Lower lobe of right lung (tissue), 2 donors: ENCODE measurements at regions not wholly inside any gene's neighbourhood (a gene's known extent, or its start where the extent isn't known, plus 50 kb on each side); places are given as distances from the start of the nearest gene placed in this dataset.

Experiments used
- ATAC-seq, 2 donors: fragments of 200-7000 bp; cut with Tn5 transposase; one replicate each; pipeline ENCODE4 v1.9.1; 2020 to 2022; ENCODE audit warnings: mild to moderate bottlenecking in 2 of 2, moderate library complexity in 2 of 2
- DNase-seq: peaks from one replicate; pipeline ENCODE4 v3.0.0-alpha.2; 2020
- H3K27ac ChIP-seq: fragments of 200-600 bp; one replicate; pipeline ENCODE4 v1.8.0; 2022
- H3K27me3 ChIP-seq: fragments of 200-600 bp; one replicate; pipeline ENCODE4 v1.8.0; 2022; ENCODE audit warnings: low read depth
- H3K36me3 ChIP-seq: fragments of 200-600 bp; one replicate; pipeline ENCODE4 v1.8.0; 2022; ENCODE audit warnings: mild to moderate bottlenecking
- H3K4me1 ChIP-seq: fragments of 200-600 bp; one replicate; pipeline ENCODE4 v1.8.0; 2022
- H3K4me3 ChIP-seq: fragments of 200-600 bp; one replicate; pipeline ENCODE4 v1.8.0; 2022; ENCODE audit warnings: mild to moderate bottlenecking
- H3K9me3 ChIP-seq: fragments of 200-600 bp; one replicate; pipeline ENCODE4 v1.8.0; 2022
- CTCF ChIP-seq: fragments of 200-600 bp; IDR thresholded peaks from one replicate; pipeline ENCODE4 v1.8.0; 2022; ENCODE audit warnings: antibody characterized with exemption, mild to moderate bottlenecking
- intact Hi-C: fragments of 100-400 bp; cut with DNase I; formaldehyde crosslinking; loops from one replicate; pipeline ENCODE4 v1.11.0; 2022
- donor health status: DM: no; HTN: yes; CAD: no; lungs with severe emphysema.

GRCh38 chr18:11245879-11246278, 96.5 kb upstream of the PIEZO2 start:
- no peaks in the 10 kb centered on the region for H3K36me3 ChIP-seq
- ATAC-seq (no peak), DNase-seq (no peak)
- intact Hi-C loops: no loop called here
- H3K4me1 ChIP-seq: no peaks in the 10 kb centered on the region
- H3K4me3 ChIP-seq: no peak overlapping the region
- no peaks in the 10 kb centered on the region for H3K9me3 ChIP-seq
- H3K27me3 ChIP-seq: no peaks in the 10 kb centered on the region
- TF ChIP-seq CTCF: no peak
- H3K27ac ChIP-seq: no peak overlapping the region

- Histone ChIP-seq H3K27me3 (no peaks in the 10 kb centered on the region), H3K27ac (no peak overlapping the region), H3K9me3 (no peaks in the 10 kb centered on the region), H3K4me3 (no peak overlapping the region), H3K4me1 (no peaks in the 10 kb centered on the region), H3K36me3 (no peaks in the 10 kb centered on the region)
- intact Hi-C loops: no loop called here
- TF ChIP-seq CTCF: no peak
- DNase-seq (no peak), ATAC-seq (no peak)
Observed at GRCh38 chr18:11237484-11237883, 88.1 kb upstream of the PIEZO2 start.

GRCh38 chr18:11237066-11237465, 87.7 kb upstream of the PIEZO2 start:
- Histone ChIP-seq H3K4me1 (no peaks in the 10 kb centered on the region), H3K27ac (no peak overlapping the region), H3K36me3 (no peaks in the 10 kb centered on the region), H3K27me3 (no peaks in the 10 kb centered on the region), H3K9me3 (no peaks in the 10 kb centered on the region), H3K4me3 (no peak overlapping the region)
- no peak for DNase-seq
- TF ChIP-seq CTCF: no peak
- ATAC-seq: no peak
- intact Hi-C loops: no loop called here

- H3K27me3 ChIP-seq: no peaks in the 10 kb centered on the region
- no peak for DNase-seq
Observed at GRCh38 chr18:11224153-11224552, 74.8 kb upstream of the PIEZO2 start.

GRCh38 chr18:11219571-11219970, 70.2 kb upstream of the PIEZO2 start:
- Histone ChIP-seq H3K36me3 (no peaks in the 10 kb centered on the region), H3K9me3 (no peaks in the 10 kb centered on the region), H3K4me1 (no peaks in the 10 kb centered on the region), H3K27ac (no peak overlapping the region), H3K27me3 (no peaks in the 10 kb centered on the region), H3K4me3 (no peak overlapping the region)
- DNase-seq (no peak), ATAC-seq (no peak)
- TF ChIP-seq CTCF: no peak
- intact Hi-C loops: no loop called here

More at GRCh38 chr18:11224153-11224552, 74.8 kb upstream of the PIEZO2 start:
- TF ChIP-seq CTCF: no peak
- no peak for ATAC-seq
- H3K4me3 ChIP-seq: no peak overlapping the region
- H3K9me3 ChIP-seq: no peaks in the 10 kb centered on the region
- H3K36me3 ChIP-seq: no peaks in the 10 kb centered on the region
- H3K4me1 ChIP-seq: no peaks in the 10 kb centered on the region
- intact Hi-C loops: no loop called here
- H3K27ac ChIP-seq: no peak overlapping the region

GRCh38 chr18:11215216-11215615, 65.8 kb upstream of the PIEZO2 start:
- DNase-seq: no peak

More at GRCh38 chr18:11215216-11215615, 65.8 kb upstream of the PIEZO2 start:
- Histone ChIP-seq H3K27ac (no peak overlapping the region), H3K9me3 (no peaks in the 10 kb centered on the region), H3K4me1 (no peaks in the 10 kb centered on the region), H3K36me3 (no peaks in the 10 kb centered on the region), H3K4me3 (no peak overlapping the region), H3K27me3 (no peaks in the 10 kb centered on the region)
- TF ChIP-seq CTCF: no peak
- intact Hi-C loops: no loop called here
- no peak for ATAC-seq
